H9 (cell line): ENCODE measurements at regions not wholly inside any gene's neighbourhood (a gene's known extent, or its start where the extent isn't known, plus 50 kb on each side); places are given as distances from the start of the nearest gene placed in this dataset.

Experiments used
- DNase-seq: peaks from one replicate; pipeline ENCODE4 v3.0.0-alpha.2; 2017
- H2AFZ ChIP-seq: one replicate; pipeline ENCODE4 v1.6.1; 2013; ENCODE audit warnings: mild to moderate bottlenecking, low read length, control low read depth, moderate library complexity
- H2AK5ac ChIP-seq: 2 replicates; pipeline ENCODE4 v1.6.1; 2013; ENCODE audit warnings: low read length, control low read depth, mixed read lengths; ENCODE audit not compliant: insufficient read length
- H2BK120ac ChIP-seq: one replicate; pipeline ENCODE4 v1.6.1; 2013; ENCODE audit warnings: low read depth, mild to moderate bottlenecking, low read length, control low read depth, inconsistent platforms; ENCODE audit not compliant: poor library complexity, severe bottlenecking
- H2BK12ac ChIP-seq: 2 replicates; pipeline ENCODE4 v1.6.1; 2013; ENCODE audit warnings: low read length, control low read depth, mixed read lengths, low read depth; ENCODE audit not compliant: insufficient read length
- H2BK15ac ChIP-seq: 2 replicates; pipeline ENCODE4 v1.6.1; 2013; ENCODE audit warnings: low read depth, low read length, control low read depth
- H2BK20ac ChIP-seq: one replicate; pipeline ENCODE4 v1.6.1; 2013; ENCODE audit warnings: low read depth, mild to moderate bottlenecking, low read length, control low read depth, inconsistent platforms; ENCODE audit not compliant: poor library complexity, severe bottlenecking
- H2BK5ac ChIP-seq: 2 replicates; pipeline ENCODE4 v1.6.1; 2013; ENCODE audit warnings: low read length, control low read depth, mixed read lengths; ENCODE audit not compliant: insufficient read length
- H3K14ac ChIP-seq: 2 replicates; pipeline ENCODE4 v1.6.1; 2013; ENCODE audit warnings: low read length, control low read depth; ENCODE audit not compliant: insufficient read depth
- H3K18ac ChIP-seq: 2 replicates; pipeline ENCODE4 v1.6.1; 2013; ENCODE audit warnings: low read depth, mild to moderate bottlenecking, mixed read lengths, low read length, control low read depth; ENCODE audit not compliant: insufficient read length
- H3K23ac ChIP-seq: 2 replicates; pipeline ENCODE4 v1.6.1; 2013; ENCODE audit warnings: low read length, control low read depth, mixed read lengths, low read depth; ENCODE audit not compliant: insufficient read length
- H3K23me2 ChIP-seq: 2 replicates; pipeline ENCODE4 v1.6.1; 2013; ENCODE audit warnings: low read depth, mild to moderate bottlenecking, mixed read lengths, low read length, control low read depth; ENCODE audit not compliant: insufficient read length, poor library complexity, severe bottlenecking
- H3K27ac ChIP-seq: 2 replicates; pipeline ENCODE4 v1.5.1; 2013; ENCODE audit warnings: low read length, control low read depth, mixed read lengths, low read depth; ENCODE audit not compliant: insufficient read length
- H3K27me3 ChIP-seq: 2 replicates; pipeline ENCODE4 v1.6.1; 2013; ENCODE audit warnings: low read length, control low read depth, inconsistent platforms; ENCODE audit not compliant: insufficient read depth
- H3K4ac ChIP-seq: 2 replicates; pipeline ENCODE4 v1.6.1; 2013; ENCODE audit warnings: low read depth, mild to moderate bottlenecking, control low read depth, inconsistent platforms, low read length, moderate library complexity
- H3K4me1 ChIP-seq: 2 replicates; pipeline ENCODE4 v1.6.1; 2013; ENCODE audit warnings: low read length, control low read depth, inconsistent platforms; ENCODE audit not compliant: insufficient read depth
- H3K4me2 ChIP-seq: 2 replicates; pipeline ENCODE4 v1.6.1; 2013; ENCODE audit warnings: low read length, control low read depth, mixed read lengths; ENCODE audit not compliant: insufficient read length, insufficient read depth
- H3K56ac ChIP-seq: 2 replicates; pipeline ENCODE4 v1.6.1; 2013; ENCODE audit warnings: low read depth, mild to moderate bottlenecking, mixed read lengths, low read length, control low read depth; ENCODE audit not compliant: insufficient read length
- H3K79me1 ChIP-seq: 2 replicates; pipeline ENCODE4 v1.6.1; 2013; ENCODE audit warnings: low read depth, mild to moderate bottlenecking, moderate library complexity, low read length, control low read depth, inconsistent platforms; ENCODE audit not compliant: insufficient read depth, poor library complexity, severe bottlenecking
- H3K79me2 ChIP-seq: 2 replicates; pipeline ENCODE4 v1.6.1; 2013; ENCODE audit warnings: low read length, control low read depth, inconsistent platforms; ENCODE audit not compliant: insufficient read depth
- H3K9ac ChIP-seq: 2 replicates; pipeline ENCODE4 v1.6.1; 2013; ENCODE audit warnings: low read length, control low read depth, mixed read lengths; ENCODE audit not compliant: insufficient read length; ENCODE audit errors: extremely low read depth
- H3K9me3 ChIP-seq: one replicate; pipeline ENCODE4 v1.6.1; 2013; ENCODE audit warnings: low read depth, low read length, inconsistent platforms; ENCODE audit not compliant: control insufficient read depth
- H3T11ph ChIP-seq: one replicate; pipeline ENCODE4 v1.6.1; 2013; ENCODE audit warnings: mild to moderate bottlenecking, low read length, control low read depth, inconsistent platforms
- H4K20me1 ChIP-seq: one replicate; pipeline ENCODE4 v1.6.1; 2013; ENCODE audit not compliant: control insufficient read depth, insufficient read length, insufficient read depth
- H4K5ac ChIP-seq: 2 replicates; pipeline ENCODE4 v1.6.1; 2013; ENCODE audit warnings: low read depth, mild to moderate bottlenecking, mixed read lengths, low read length, control low read depth; ENCODE audit not compliant: insufficient read length
- H4K8ac ChIP-seq: replicated peaks from 2 replicates; pipeline ENCODE4 v1.6.1; 2013; ENCODE audit warnings: low read length, control low read depth, mixed read lengths, low read depth; ENCODE audit not compliant: insufficient read length
- H4K91ac ChIP-seq: 2 replicates; pipeline ENCODE4 v1.6.1; 2013; ENCODE audit warnings: low read depth, mild to moderate bottlenecking, moderate library complexity, mixed read lengths, low read length, control low read depth; ENCODE audit not compliant: insufficient read length
- H3K27ac Mint-ChIP-seq, 3 experiments: 2 replicates in 2 of 3; 3 replicates in 1 of 3; pipeline ENCODE4 v1.8.0; 2020 to 2021; ENCODE audit warnings: mixed read lengths in 3 of 3, mild to moderate bottlenecking in 1 of 3, moderate library complexity in 1 of 3
- H3K27me3 Mint-ChIP-seq: 2 replicates; pipeline ENCODE4 v1.8.0; 2021; ENCODE audit warnings: low read depth, mild to moderate bottlenecking, moderate library complexity, mixed read lengths
- H3K36me3 Mint-ChIP-seq, 3 experiments: 2 replicates in 2 of 3; 3 replicates in 1 of 3; pipeline ENCODE4 v1.8.0; 2020 to 2021; ENCODE audit warnings: low read depth in 3 of 3, mixed read lengths in 3 of 3; ENCODE audit not compliant: insufficient read depth in 1 of 3
- H3K4me1 Mint-ChIP-seq, 2 experiments: 2 replicates each; pipeline ENCODE4 v1.8.0; 2020; ENCODE audit warnings: mixed read lengths in 2 of 2
- H3K4me3 Mint-ChIP-seq, 2 experiments: 2 replicates in 1 of 2; 3 replicates in 1 of 2; pipeline ENCODE4 v1.8.0; 2020 to 2021; ENCODE audit warnings: mild to moderate bottlenecking in 2 of 2, mixed read lengths in 2 of 2, moderate library complexity in 1 of 2
- H3K9me3 Mint-ChIP-seq, 2 experiments: 2 replicates in 1 of 2; 3 replicates in 1 of 2; pipeline ENCODE4 v1.8.0; 2020; ENCODE audit warnings: mild to moderate bottlenecking in 2 of 2, mixed read lengths in 2 of 2, moderate library complexity in 1 of 2
- WGBS: extraction: QIAGEN DNeasy Blood & Tissue Kit; methylation state at CpG from one replicate; pipeline ENCODE4 v1.1.7; 2013; ENCODE audit warnings: missing lambda C conversion rate, low lambda C conversion rate, mixed read lengths; ENCODE audit not compliant: insufficient read length; ENCODE audit errors: extremely low coverage; 5-methylcytosine and 5-hydroxymethylcytosine counted together
- TF ChIP-seq, protein P1 (sequence below): fragments of 200-600 bp; sonication (generic); conservative IDR thresholded peaks from 3 replicates; pipeline ENCODE4 v1.8.0; 2021; ENCODE audit warnings: antibody characterized with exemption, mild to moderate bottlenecking

DNA sequence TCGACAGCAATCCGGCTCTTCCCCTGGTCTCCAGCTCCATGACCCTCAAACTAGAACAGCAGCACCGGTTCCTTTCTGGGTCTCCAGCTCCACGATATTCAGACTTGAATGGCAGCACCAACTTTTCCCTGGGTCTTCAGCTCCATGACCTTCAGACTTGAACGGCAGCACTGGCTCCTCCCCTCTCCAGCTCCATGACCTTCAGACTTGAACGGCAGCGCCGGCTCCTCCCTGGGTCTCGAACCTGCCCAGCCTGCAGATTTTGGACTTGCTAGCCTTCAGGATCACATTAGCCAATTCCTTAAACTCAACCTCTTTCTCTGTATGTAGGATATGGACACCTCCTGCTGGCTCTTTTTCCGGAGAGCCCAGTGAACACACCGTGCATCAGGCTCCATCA lies 350.9 kb downstream of the PREX1 start:
- H4K91ac ChIP-seq = no peak overlapping the region
- H4K8ac ChIP-seq = no peak overlapping the region
- no peak overlapping the region for H3K4ac ChIP-seq
- Mint-ChIP-seq H3K27ac (no peak overlapping the region), H3K9me3 (peaks cover 5 to 9% of the 10 kb centered on the region in 2 experiments; a peak in 3 of 5 replicates), H3K4me1 (peaks cover 24 to 26% of the 10 kb centered on the region in 2 experiments), H3K36me3 (peaks cover 0 to 16% (median 7%) of the 10 kb centered on the region in 3 experiments; a peak in 4 of 7 replicates), H3K27me3 (peaks cover 11% of the 10 kb centered on the region), H3K4me3 (no peak overlapping the region)
- no peak overlapping the region for H3K27ac ChIP-seq
- H4K20me1 ChIP-seq = no peaks in the 10 kb centered on the region
- H3T11ph ChIP-seq = no peak overlapping the region
- no peak for DNase-seq
- H3K4me1 ChIP-seq = peaks cover 2% of the 10 kb centered on the region; the same call in 1 of the 2 replicates
- TF ChIP-seq, protein P1, sequence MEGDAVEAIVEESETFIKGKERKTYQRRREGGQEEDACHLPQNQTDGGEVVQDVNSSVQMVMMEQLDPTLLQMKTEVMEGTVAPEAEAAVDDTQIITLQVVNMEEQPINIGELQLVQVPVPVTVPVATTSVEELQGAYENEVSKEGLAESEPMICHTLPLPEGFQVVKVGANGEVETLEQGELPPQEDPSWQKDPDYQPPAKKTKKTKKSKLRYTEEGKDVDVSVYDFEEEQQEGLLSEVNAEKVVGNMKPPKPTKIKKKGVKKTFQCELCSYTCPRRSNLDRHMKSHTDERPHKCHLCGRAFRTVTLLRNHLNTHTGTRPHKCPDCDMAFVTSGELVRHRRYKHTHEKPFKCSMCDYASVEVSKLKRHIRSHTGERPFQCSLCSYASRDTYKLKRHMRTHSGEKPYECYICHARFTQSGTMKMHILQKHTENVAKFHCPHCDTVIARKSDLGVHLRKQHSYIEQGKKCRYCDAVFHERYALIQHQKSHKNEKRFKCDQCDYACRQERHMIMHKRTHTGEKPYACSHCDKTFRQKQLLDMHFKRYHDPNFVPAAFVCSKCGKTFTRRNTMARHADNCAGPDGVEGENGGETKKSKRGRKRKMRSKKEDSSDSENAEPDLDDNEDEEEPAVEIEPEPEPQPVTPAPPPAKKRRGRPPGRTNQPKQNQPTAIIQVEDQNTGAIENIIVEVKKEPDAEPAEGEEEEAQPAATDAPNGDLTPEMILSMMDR = no peak
- H2BK120ac ChIP-seq = peak overlapping the region; percentile 2
- no peak overlapping the region for H2BK15ac ChIP-seq
- H2AFZ ChIP-seq = no peak overlapping the region
- H2BK20ac ChIP-seq = no peak overlapping the region
- no peaks in the 10 kb centered on the region for H3K79me1 ChIP-seq
- no peak overlapping the region for H2BK12ac ChIP-seq
- H3K9me3 ChIP-seq = no peaks in the 10 kb centered on the region
- no peak overlapping the region for H3K4me2 ChIP-seq
- no peaks in the 10 kb centered on the region for H3K23me2 ChIP-seq
- H3K9ac ChIP-seq = no peak overlapping the region
- H4K5ac ChIP-seq = no peak overlapping the region
- no CpG with 5 or more reads among the region's 11 CpGs for WGBS
- H3K14ac ChIP-seq = no peak overlapping the region; the same call in 1 of the 2 replicates
- no peak overlapping the region for H3K56ac ChIP-seq
- H2AK5ac ChIP-seq = no peak overlapping the region
- no peak overlapping the region for H3K18ac ChIP-seq
- H3K23ac ChIP-seq = no peak overlapping the region
- no peaks in the 10 kb centered on the region for H3K79me2 ChIP-seq
- no peaks in the 10 kb centered on the region; the same call in 1 of the 2 replicates for H3K27me3 ChIP-seq
- no peak overlapping the region for H2BK5ac ChIP-seq
